GM12875 (cell line): ENCODE measurements at regions not wholly inside any gene's neighbourhood (a gene's known extent, or its start where the extent isn't known, plus 50 kb on each side); places are given as distances from the start of the nearest gene placed in this dataset.

Experiments used
- H3K4me3 ChIP-seq: one replicate; pipeline ENCODE4 v1.5.1; 2011; ENCODE audit warnings: low read depth, low read length, control low read depth
- CTCF ChIP-seq: IDR thresholded peaks from 2 replicates; pipeline ENCODE4 v1.5.1; 2011; ENCODE audit warnings: low read depth, mild to moderate bottlenecking, control low read depth, inconsistent platforms, low read length, moderate library complexity, borderline replicate concordance; ENCODE audit not compliant: insufficient read depth

GRCh38 chr6:166007349-166008263 is 160.0 kb downstream of the TBXT start:
- TF ChIP-seq CTCF, result no peak
- H3K4me3 ChIP-seq, result no peak overlapping the region

- no peak for TF ChIP-seq CTCF
- no peak overlapping the region for H3K4me3 ChIP-seq
These were observed 160.8 kb downstream of the TBXT start for GRCh38 chr6:166006900-166007301.

- H3K4me3 ChIP-seq, result no peak overlapping the region
- no peak for TF ChIP-seq CTCF
These were observed 161.4 kb downstream of the TBXT start for GRCh38 chr6:166005944-166006899.

GRCh38 chr6:166005401-166005943 is 162.2 kb downstream of the TBXT start:
- no peak for TF ChIP-seq CTCF
- no peak overlapping the region for H3K4me3 ChIP-seq

- no peak for TF ChIP-seq CTCF
- no peak overlapping the region for H3K4me3 ChIP-seq
These were observed 162.8 kb downstream of the TBXT start for GRCh38 chr6:166004876-166005275.

GRCh38 chr6:166004471-166004870 is 163.2 kb downstream of the TBXT start:
- no peak overlapping the region for H3K4me3 ChIP-seq
- TF ChIP-seq CTCF, result no peak
